ENCODE measurements at regions not wholly inside any gene's neighbourhood (a gene's known extent, or its start where the extent isn't known, plus 50 kb on each side); places are given as distances from the start of the nearest gene placed in this dataset.

- Histone ChIP-seq H3K18ac (ENCODE audit: extremely low read depth, low read length) (no peak overlapping the region), H3K79me1 (ENCODE audit: low read depth, low read length) (no peaks in the 10 kb centered on the region), H3K4me1 (replicated peaks in 1 of 4; ENCODE audit: control insufficient read depth in 3 of 4, insufficient read depth in 4 of 4, low read length in 3 of 4) (no peaks in the 10 kb centered on the region), H3K4ac (replicated peaks; ENCODE audit: insufficient read length, low read depth, low read length) (no peak overlapping the region), H2BK12ac (ENCODE audit: low read depth, low read length) (no peak overlapping the region), H3K79me2 (ENCODE audit: control insufficient read depth in 1 of 2, insufficient read depth in 2 of 2, low read length in 2 of 2) (no peaks in the 10 kb centered on the region), H3K27ac (ENCODE audit: low read depth, low read length) (no peak overlapping the region), H3K36me3 (ENCODE audit: control insufficient read depth in 2 of 4, insufficient read depth in 4 of 4, low read length in 3 of 4) (no peaks in the 10 kb centered on the region), H3K23ac (ENCODE audit: insufficient read length) (no peak overlapping the region), H3K9me3 (ENCODE audit: insufficient read depth in 2 of 2, low read depth in 1 of 2, low read length in 1 of 2) (peaks cover 0 to 7% of the 10 kb centered on the region in 2 experiments; a peak in 1 of 4 replicates), H3K9ac (replicated peaks in 1 of 4; ENCODE audit: extremely low read depth in 1 of 4, low read depth in 3 of 4, low read length in 3 of 4) (no peak overlapping the region), H2BK120ac (replicated peaks; ENCODE audit: low read depth, low read length) (no peak overlapping the region), H3K27me3 (replicated peaks in 1 of 4; ENCODE audit: control insufficient read depth in 3 of 4, extremely low read depth in 1 of 4, insufficient read depth in 3 of 4, low read length in 3 of 4) (no peaks in the 10 kb centered on the region), H4K91ac (replicated peaks; ENCODE audit: insufficient read length, low read length) (no peak overlapping the region), H3K4me2 (ENCODE audit: insufficient read depth in 1 of 2, low read depth in 2 of 2, low read length in 2 of 2) (no peak overlapping the region), H4K8ac (ENCODE audit: extremely low read depth, insufficient read depth, low read length) (no peak overlapping the region), H3K23me2 (ENCODE audit: low read depth, low read length) (no peaks in the 10 kb centered on the region), H4K5ac (ENCODE audit: insufficient read length, low read depth, low read length) (no peak overlapping the region), H4K20me1 (replicated peaks in 1 of 2; ENCODE audit: control insufficient read depth in 1 of 2, insufficient read depth in 2 of 2, low read length in 2 of 2) (no peaks in the 10 kb centered on the region), H3K14ac (ENCODE audit: insufficient read length) (no peak overlapping the region), H2AFZ (ENCODE audit: low read length) (no peak overlapping the region), H2BK15ac (ENCODE audit: low read length) (no peak overlapping the region), H2BK20ac (ENCODE audit: low read length) (no peak overlapping the region), H2BK5ac (ENCODE audit: low read depth, low read length) (no peak overlapping the region), H2AK5ac (ENCODE audit: low read depth, low read length) (no peak overlapping the region), H3K56ac (replicated peaks; ENCODE audit: insufficient read length, low read depth, low read length) (no peak overlapping the region), H3K4me3 (ENCODE audit: extremely low read depth in 1 of 4, insufficient read depth in 2 of 4, low read depth in 3 of 4, low read length in 4 of 4) (no peak overlapping the region)
- TF ChIP-seq RXRA (IDR thresholded peaks at IDR 0.05; ENCODE audit: insufficient read depth, low read depth, low read length): no peak
- FAIRE-seq (no peak), DNase-seq (ENCODE audit: low read depth in 1 of 2, low spot score in 2 of 2) (no peak)
- ChIA-PET POLR2A (ENCODE audit: partially characterized antibody) (no interaction called here), CTCF (ENCODE audit: partially characterized antibody) (no interaction called here)
These were observed 157.5 kb upstream of the C21orf91 start for GRCh38 chr21:17976691-17977090.
